ENCODE measurements at regions not wholly inside any gene's neighbourhood (a gene's known extent, or its start where the extent isn't known, plus 50 kb on each side); places are given as distances from the start of the nearest gene placed in this dataset.

DNA sequence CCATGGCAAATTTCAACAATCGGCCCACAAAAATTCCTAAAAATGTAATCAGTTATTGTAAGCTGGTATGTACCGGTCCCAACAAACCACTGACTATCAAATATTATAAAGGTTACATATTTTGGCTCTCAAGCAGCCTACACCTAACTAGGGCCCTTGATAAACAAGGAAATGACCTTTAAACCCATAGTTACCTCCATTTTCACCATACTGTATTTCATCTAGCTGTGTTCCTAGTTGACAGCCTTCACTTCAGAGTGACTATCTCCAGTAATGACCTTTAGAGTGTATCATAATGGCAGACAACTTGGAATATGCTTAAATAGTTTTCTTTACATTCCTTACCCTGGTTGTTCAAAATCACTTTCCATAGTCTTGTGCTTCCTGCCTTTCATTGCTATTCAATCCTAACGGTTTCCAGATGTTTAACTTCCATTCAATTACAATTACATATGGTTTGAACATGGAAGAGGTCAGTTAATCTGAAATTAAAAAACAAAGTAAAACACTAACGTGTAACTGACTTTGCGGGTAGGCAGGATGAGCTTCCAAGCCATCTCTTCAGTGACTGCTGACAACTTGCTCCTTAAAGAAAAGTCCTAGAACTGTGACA is 111.9 kb upstream of the TSC22D2 start:
- dilution Hi-C loops (cut with HindIII; ENCODE audit: low sequenced_read_pairs, unreplicated experiment), result no loop called here
- H3K9ac ChIP-seq (ENCODE audit: low read depth, low read length), result no peak overlapping the region
- peaks cover 10% of the 10 kb centered on the region for H3K9me1 ChIP-seq (ENCODE audit: insufficient read depth, low read length)
- H3K4me1 ChIP-seq (ENCODE audit: control insufficient read depth, insufficient read depth, low read length), result peaks cover 16% of the 10 kb centered on the region
- no peak overlapping the region for H3K4me3 ChIP-seq (ENCODE audit: insufficient read depth, low read depth, low read length)
- H4K91ac ChIP-seq (ENCODE audit: insufficient read depth, low read depth, low read length), result 0 out of 2 replicates have a peak overlapping the region, but pooled peaks have one; percentile 47
- no peak overlapping the region for H3K4me2 ChIP-seq (ENCODE audit: low read depth, low read length)
- H3K27ac ChIP-seq (ENCODE audit: insufficient read depth, low read length), result peak overlapping the region; percentile 28; the same call in 1 of the 2 replicates
- ATAC-seq (ENCODE audit: low read depth) (no peak), DNase-seq (peak; percentile 22)
- H3K36me3 ChIP-seq (ENCODE audit: control insufficient read depth, insufficient read depth, low read length), result no peaks in the 10 kb centered on the region
- H3K23ac ChIP-seq (ENCODE audit: low read depth, low read length), result no peak overlapping the region
- H2BK120ac ChIP-seq (ENCODE audit: low read depth, low read length), result peak overlapping the region; percentile 64
- peaks cover 0 to 9% of the 10 kb centered on the region in 2 experiments; a peak in 1 of 4 replicates for H3K79me1 ChIP-seq (ENCODE audit: low read depth in 1 of 2, low read length in 2 of 2)
- BruUV-seq (replicated peaks), result no TSS peak
- H4K5ac ChIP-seq (ENCODE audit: low read depth, low read length), result no peak overlapping the region
- no CpG with 5 or more reads among the region's 5 CpGs for WGBS, 2 experiments (ENCODE audit: extremely low coverage in 2 of 2, insufficient read length in 1 of 2)
- ChIA-PET POLR2A (ENCODE audit: unreplicated experiment) (no interaction called here), CTCF (interaction anchor here (0.7 to 1.0 kb wide), 2 partner anchors 36 to 45 kb away, joined by 3 read pairs; no protein-coding TSS in a partner anchor)
- H3K4ac ChIP-seq (ENCODE audit: low read depth, low read length), result peak overlapping the region; percentile 52; the same call in 1 of the 2 replicates
- TF ChIP-seq, protein P1, sequence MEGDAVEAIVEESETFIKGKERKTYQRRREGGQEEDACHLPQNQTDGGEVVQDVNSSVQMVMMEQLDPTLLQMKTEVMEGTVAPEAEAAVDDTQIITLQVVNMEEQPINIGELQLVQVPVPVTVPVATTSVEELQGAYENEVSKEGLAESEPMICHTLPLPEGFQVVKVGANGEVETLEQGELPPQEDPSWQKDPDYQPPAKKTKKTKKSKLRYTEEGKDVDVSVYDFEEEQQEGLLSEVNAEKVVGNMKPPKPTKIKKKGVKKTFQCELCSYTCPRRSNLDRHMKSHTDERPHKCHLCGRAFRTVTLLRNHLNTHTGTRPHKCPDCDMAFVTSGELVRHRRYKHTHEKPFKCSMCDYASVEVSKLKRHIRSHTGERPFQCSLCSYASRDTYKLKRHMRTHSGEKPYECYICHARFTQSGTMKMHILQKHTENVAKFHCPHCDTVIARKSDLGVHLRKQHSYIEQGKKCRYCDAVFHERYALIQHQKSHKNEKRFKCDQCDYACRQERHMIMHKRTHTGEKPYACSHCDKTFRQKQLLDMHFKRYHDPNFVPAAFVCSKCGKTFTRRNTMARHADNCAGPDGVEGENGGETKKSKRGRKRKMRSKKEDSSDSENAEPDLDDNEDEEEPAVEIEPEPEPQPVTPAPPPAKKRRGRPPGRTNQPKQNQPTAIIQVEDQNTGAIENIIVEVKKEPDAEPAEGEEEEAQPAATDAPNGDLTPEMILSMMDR (conservative IDR thresholded peaks at IDR 0.05; ENCODE audit: low read depth, low read length), result no peak
- TF ChIP-seq RCOR1 (IDR thresholded peaks at IDR 0.05; ENCODE audit: insufficient replicate concordance, low read length), result no peak
- no peak for TF ChIP-seq RFX5 (IDR thresholded peaks at IDR 0.05; ENCODE audit: low read depth, low read length)
- TF ChIP-seq SMC3 (IDR thresholded peaks at IDR 0.05; ENCODE audit: low read depth, low read length), result no peak
- no peak for TF ChIP-seq MAFK (IDR thresholded peaks at IDR 0.05; ENCODE audit: low read depth, low read length)
- no peak for TF ChIP-seq CHD1 (IDR thresholded peaks at IDR 0.05; ENCODE audit: low read depth, low read length)
- TF ChIP-seq, protein P2, sequence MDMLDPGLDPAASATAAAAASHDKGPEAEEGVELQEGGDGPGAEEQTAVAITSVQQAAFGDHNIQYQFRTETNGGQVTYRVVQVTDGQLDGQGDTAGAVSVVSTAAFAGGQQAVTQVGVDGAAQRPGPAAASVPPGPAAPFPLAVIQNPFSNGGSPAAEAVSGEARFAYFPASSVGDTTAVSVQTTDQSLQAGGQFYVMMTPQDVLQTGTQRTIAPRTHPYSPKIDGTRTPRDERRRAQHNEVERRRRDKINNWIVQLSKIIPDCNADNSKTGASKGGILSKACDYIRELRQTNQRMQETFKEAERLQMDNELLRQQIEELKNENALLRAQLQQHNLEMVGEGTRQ (IDR thresholded peaks at IDR 0.05; ENCODE audit: low read depth, low read length), result no peak
- no peak for TF ChIP-seq NFE2L2 (IDR thresholded peaks at IDR 0.05; ENCODE audit: low read depth, low read length)
- TF ChIP-seq MAZ (IDR thresholded peaks at IDR 0.05; ENCODE audit: borderline replicate concordance, low read depth, low read length), result no peak
- TF ChIP-seq POLR2A (IDR thresholded peaks at IDR 0.05; ENCODE audit: low read depth, low read length), result no peak
- TF ChIP-seq FOS (IDR thresholded peaks at IDR 0.05; ENCODE audit: low read depth, low read length), result no peak
- TF ChIP-seq, protein P3, sequence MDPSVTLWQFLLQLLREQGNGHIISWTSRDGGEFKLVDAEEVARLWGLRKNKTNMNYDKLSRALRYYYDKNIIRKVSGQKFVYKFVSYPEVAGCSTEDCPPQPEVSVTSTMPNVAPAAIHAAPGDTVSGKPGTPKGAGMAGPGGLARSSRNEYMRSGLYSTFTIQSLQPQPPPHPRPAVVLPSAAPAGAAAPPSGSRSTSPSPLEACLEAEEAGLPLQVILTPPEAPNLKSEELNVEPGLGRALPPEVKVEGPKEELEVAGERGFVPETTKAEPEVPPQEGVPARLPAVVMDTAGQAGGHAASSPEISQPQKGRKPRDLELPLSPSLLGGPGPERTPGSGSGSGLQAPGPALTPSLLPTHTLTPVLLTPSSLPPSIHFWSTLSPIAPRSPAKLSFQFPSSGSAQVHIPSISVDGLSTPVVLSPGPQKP (IDR thresholded peaks at IDR 0.05; ENCODE audit: borderline replicate concordance, low read depth, low read length), result no peak
- TF ChIP-seq CEBPB (IDR thresholded peaks at IDR 0.05; ENCODE audit: low read depth, low read length), result no peak
- no peak for TF ChIP-seq RAD21 (IDR thresholded peaks at IDR 0.05; ENCODE audit: low read length)
- no peak for TF ChIP-seq MXI1 (IDR thresholded peaks at IDR 0.05; ENCODE audit: borderline replicate concordance, low read depth, low read length)
- TF ChIP-seq BHLHE40 (IDR thresholded peaks at IDR 0.05; ENCODE audit: low read depth, low read length), result no peak
- H3K14ac ChIP-seq (replicated peaks; ENCODE audit: low read depth, low read length), result peak overlapping the region; percentile 47
- peak overlapping the region; percentile 43; the same call in 1 of the 2 replicates for H2BK20ac ChIP-seq (ENCODE audit: low read depth, low read length)
- H4K20me1 ChIP-seq (ENCODE audit: insufficient read depth, low read length), result no peaks in the 10 kb centered on the region
- peak overlapping the region; percentile 68; the same call in 1 of the 3 replicates for H2BK15ac ChIP-seq (ENCODE audit: low read depth, low read length)
- no peak overlapping the region for H3K56ac ChIP-seq (ENCODE audit: extremely low read depth, insufficient read depth, low read length)
- H3K27me3 ChIP-seq (ENCODE audit: control insufficient read depth, insufficient read depth, low read length), result no peaks in the 10 kb centered on the region
- H3K9me3 ChIP-seq (ENCODE audit: control insufficient read depth, insufficient read depth, low read length), result no peaks in the 10 kb centered on the region; the same call in 1 of the 2 replicates
- no peak overlapping the region for H2AK9ac ChIP-seq (replicated peaks; ENCODE audit: low read depth, low read length, poor library complexity)
- H2AFZ ChIP-seq (replicated peaks; ENCODE audit: low read length, poor library complexity), result no peak overlapping the region
- peak overlapping the region; percentile 14 for H3K18ac ChIP-seq (ENCODE audit: low read depth, low read length)
- in situ Hi-C loops (cut with MboI; ENCODE audit: low sequenced_read_pairs), result no loop called here
- H4K8ac ChIP-seq (ENCODE audit: low read depth in 2 of 2, low read length in 2 of 2), result no peak overlapping the region; a peak in 1 of 4 replicates
- H2BK5ac ChIP-seq (ENCODE audit: low read depth, low read length, poor library complexity, severe bottlenecking), result peak overlapping the region; percentile 70
- intact Hi-C loops (cut with micrococcal nuclease), result no loop called here
- H2AK5ac ChIP-seq (ENCODE audit: low read depth, low read length), result no peak overlapping the region

Measured in IMR-90 (cell line).